Thyroid gland (tissue), 4 donors: ENCODE measurements at regions not wholly inside any gene's neighbourhood (a gene's known extent, or its start where the extent isn't known, plus 50 kb on each side); places are given as distances from the start of the nearest gene placed in this dataset.

Experiments
- CTCF ChIP-seq, 6 experiments: fragments of 200-600 bp in 3 of 6; fragments of 450-650 bp in 3 of 6; sonication (generic) in 3 of 6; IDR thresholded peaks; one replicate each; pipeline ENCODE4 v1.5.1; 2016 to 2019; ENCODE audit warnings: antibody characterized with exemption in 6 of 6, mild to moderate bottlenecking in 2 of 6, inconsistent platforms in 1 of 6, moderate library complexity in 1 of 6
- POLR2A ChIP-seq, 2 donors: fragments of 450-650 bp; IDR thresholded peaks; one replicate each; pipeline ENCODE4 v1.6.1; 2017; ENCODE audit warnings: antibody characterized with exemption in 2 of 2, mild to moderate bottlenecking in 2 of 2, moderate library complexity in 1 of 2

GRCh38 chr12:126797525-126797924 is 1469.4 kb upstream of the TMEM132C start:
- TF ChIP-seq CTCF (IDR thresholded peaks at IDR 0.05) (no peak), POLR2A (IDR thresholded peaks at IDR 0.05) (no peak)
